HG03103 (cell line): ENCODE measurements at regions not wholly inside any gene's neighbourhood (a gene's known extent, or its start where the extent isn't known, plus 50 kb on each side); places are given as distances from the start of the nearest gene placed in this dataset.

Experiments used
- ATAC-seq: cut with Tn5 transposase; IDR thresholded peaks from one replicate; pipeline ENCODE4 v1.9.1; 2021; ENCODE audit warnings: low read depth; ENCODE audit not compliant: unreplicated experiment

DNA sequence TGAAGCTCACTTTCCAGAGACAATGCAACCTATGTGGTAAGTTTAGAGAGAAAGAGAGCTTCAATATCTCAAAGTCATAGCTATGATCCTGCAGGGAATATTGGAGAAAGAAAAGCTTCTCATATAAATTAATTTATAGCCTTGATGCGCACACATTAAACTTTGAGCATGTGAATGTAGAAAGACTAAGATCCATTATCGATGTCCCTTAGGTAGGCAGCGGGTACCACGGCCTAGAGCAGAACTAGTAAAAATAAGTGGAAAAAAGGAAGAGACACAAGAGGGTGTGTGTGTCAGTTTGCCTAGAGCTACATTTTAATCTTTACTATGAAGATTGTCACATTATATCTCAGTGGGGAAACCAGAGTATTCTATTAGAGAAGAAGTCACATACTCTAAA lies 685.6 kb downstream of the AMY1C start:
- ATAC-seq = no peak

DNA sequence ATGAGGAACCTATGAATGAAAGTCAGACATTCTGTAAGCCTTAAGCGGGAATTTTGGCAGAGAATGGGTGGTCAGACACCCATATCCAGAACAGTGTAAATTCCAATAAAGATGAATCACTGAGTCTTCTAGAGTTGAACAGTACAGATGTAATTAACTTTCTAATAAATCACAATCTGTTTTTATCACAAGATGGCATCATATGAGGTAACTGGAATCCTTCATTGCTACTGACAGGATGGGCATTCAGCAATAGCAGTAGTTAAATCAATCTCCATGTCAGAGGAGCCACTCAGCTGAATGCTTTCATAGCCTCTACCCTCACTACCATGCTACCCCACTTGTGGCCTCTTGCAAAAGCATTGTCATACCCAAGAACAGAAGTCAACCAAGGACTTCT lies 690.3 kb downstream of the AMY1C start:
- no peak for ATAC-seq

DNA sequence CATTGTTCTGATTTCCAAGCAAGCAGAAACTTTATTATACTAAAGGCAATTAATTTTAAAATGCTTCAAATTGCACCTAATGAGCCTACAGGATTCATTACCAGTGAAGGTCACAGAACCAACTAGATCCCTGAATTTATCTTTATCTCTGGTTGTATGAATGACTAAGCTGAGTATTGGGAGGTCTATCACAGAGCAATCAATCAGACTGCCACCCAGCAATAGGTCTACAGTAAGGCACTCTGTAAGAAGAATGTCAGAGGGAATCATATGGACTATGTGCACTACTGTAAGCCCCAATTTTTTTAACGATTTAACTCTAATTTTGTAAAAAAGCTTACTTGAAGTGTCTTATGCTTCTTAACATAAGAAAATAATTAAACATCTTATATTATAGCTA lies 707.0 kb downstream of the AMY1C start:
- no peak for ATAC-seq

DNA sequence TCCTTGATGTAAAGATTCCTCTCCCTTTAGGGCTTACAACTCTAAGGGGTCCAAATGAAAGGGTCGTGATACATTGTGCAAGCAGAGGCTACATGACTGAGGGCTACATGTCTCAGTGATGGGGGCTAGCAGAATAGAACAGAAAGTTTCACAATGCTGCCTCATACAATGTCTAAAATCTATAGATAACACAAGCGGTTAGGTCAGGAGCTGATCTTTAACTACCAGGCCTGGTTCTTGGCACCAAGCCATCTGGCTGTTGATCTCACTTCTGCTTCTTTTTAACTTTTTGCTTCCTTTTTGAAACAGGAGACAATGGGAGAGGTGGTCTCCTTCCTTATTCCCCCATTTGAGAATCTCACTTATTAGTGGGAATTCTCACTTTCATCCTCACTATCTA lies 710.2 kb downstream of the AMY1C start:
- ATAC-seq = no peak

DNA sequence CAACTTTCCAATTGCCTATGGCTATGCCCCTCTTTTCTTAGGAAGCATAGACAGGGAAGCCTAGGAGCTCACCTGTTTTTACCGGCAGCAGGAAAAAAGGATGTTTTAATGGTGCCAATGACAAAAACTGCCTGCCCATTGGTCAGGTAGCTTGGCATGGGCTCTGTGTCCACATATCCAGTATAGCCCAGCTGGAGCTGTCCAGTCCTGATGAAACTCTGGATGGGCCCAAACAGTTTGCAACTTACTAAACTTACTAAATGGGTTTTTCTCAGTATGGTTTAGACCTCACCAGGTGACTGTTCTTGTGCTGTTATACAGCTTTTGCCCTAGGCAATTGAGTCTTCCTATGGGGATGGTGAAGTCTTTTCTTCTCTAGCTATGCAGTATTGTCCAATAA lies 711.2 kb downstream of the AMY1C start:
- ATAC-seq = no peak

DNA sequence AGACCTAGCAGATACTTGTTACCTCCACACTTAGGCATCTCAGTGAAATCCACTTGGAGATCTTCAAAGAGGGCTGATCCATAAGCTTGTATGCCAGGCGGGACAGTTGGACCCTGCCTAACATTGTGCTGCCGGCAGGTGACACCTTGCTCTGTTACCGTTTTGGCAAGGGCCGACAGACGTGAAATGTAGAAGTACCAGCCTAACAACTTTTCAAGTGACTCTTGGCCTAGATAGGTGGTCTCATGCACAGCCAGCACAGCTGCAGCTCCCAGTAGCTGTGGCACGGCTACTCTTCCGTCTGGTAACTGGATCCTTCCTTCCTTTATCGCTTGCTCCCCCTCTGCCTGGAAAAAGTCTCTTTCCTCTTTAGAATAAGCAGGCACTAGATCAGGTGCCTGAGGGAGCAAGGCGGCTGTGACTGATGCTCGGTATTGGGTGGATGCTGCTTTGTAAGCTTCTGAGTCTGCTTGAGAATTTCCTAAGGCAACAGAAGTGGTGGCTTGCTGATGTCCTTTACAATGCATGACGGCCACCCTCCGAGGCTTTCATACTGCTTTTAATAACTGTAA lies 713.5 kb downstream of the AMY1C start:
- no peak for ATAC-seq

DNA sequence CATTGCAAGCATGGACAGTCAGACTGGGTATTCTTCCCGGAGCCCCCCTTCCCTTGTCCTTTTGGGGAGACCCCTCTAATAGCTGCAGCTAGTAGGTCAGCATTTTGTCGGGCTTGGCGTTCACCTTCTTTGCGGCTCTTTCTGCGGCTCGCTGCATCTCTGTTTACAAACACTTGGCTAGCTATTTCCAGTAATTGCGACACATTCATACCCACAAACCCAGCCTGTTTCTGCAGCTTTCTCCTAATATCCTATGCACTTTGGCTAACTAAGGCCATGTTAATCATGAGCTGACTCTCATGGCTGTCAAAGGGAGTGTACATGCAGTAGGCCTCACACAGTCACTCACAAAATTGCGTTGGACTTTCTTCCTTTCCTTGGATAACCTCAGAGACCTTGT lies 716.4 kb downstream of the AMY1C start:
- ATAC-seq = no peak

DNA sequence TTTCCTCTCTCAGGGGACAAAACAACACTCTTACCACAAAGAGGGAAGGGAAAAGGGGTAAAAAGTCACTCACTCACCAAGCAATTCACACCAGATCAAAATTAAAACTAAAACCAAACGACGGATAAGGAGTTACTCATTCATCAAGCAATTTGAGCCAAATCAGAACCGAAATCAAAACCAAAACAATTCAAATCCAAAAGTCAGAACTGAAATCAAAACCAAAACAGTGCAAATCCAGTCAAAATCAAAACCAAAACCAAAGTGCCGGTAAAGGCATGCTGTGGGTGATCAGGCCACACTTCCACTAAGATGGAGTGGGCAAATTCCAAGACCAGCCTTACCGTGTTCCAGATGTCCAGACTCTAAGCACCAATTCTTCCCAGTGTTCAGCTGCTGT lies 717.9 kb downstream of the AMY1C start:
- ATAC-seq = no peak

DNA sequence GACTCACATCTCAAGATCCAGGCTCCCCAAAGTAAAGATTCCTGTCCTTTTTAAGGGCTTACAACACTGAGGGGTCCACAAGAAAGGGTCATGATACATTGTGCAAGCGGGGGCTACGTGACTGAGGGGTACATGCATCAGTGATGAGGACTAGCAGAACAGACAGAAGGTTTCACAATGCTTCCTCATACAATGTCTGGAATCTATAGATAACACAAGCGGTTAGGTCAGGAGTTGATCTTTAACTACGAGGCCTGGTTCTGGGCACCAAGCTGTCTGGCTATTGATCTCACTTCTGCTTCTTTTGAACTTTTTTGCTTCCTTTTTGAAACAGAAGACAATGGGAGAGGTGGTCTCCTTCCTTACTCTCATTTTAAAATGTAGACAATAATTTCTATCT lies 718.6 kb downstream of the AMY1C start:
- no peak for ATAC-seq

DNA sequence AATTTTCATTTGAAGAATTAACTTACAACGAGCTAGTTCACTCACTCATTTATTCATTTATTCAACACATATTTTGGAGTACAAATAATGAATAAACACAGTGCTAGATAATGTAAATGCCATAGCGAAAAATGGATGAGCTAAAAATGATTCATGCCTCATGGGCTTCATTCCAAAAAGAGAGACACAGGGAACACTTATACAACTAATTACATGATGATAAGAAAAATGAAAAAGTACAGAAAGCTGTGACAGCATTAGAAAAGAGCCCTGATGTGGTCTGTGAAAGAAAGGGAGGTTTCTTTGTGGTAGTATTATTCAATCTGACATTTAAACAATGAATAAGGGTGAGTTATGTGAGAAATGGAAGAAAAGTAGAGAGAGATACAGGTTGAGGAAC lies 726.4 kb downstream of the AMY1C start:
- no peak for ATAC-seq

DNA sequence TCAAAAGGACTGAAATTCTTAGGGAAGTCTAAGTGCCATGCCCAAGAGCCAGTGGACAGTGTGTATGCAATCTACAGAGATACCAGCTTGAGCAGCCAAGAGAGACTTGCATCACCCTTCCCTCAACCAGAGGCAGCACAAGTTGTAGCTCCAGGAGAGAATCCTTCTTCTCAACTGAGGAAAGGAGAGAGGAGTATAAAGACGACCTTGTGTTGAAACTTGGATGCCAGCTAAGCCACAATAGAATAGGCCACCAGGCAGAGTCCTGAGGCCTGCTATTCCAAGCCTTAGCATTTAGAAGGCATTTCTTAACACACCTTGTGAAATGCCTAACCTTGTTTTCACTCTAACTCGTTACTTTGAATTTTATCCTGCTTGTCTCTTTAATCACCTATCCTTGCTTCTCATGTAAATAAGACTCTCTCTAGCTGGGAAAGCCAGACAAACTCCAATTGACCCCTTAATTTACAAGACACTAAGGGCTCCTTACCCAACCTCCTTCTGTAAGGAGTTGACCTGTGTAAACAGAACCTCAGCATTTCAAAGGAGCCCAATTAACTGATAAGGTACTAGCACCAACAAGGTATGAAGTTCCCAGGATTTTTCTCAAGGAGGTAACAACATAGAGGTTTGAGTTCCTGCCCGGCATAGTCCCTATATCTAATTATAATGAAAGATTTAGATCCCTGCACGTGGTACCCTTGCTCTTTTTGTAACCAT lies 738.8 kb downstream of the AMY1C start:
- no peak for ATAC-seq

DNA sequence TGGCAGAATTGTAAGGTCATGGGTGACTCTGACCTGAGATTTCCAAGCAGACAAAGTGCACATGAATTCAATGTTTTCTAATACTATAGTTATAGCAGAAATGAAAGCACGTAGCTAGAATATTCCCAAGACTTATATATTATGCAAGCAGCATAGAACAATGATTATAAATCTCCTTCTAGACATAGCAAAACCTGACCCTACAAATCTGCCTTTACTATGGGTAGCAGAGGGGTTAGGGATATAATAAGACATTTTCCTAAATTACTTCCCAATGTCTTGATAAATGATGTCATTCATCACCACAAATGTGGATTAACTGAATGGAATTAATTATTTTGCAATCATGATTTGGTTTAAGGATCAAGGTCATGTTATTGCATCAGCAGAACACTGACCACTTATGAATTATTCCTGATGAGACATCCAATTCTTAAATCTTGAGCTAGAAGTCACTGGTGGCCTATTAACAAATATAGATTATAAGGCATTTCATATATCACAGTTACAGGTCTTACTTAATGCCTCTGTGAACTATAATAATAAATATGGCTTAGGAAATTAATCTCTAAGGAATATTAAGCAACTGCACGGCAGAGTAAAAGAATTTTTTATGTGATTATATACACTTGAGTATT lies 776.6 kb downstream of the AMY1C start:
- no peak for ATAC-seq

DNA sequence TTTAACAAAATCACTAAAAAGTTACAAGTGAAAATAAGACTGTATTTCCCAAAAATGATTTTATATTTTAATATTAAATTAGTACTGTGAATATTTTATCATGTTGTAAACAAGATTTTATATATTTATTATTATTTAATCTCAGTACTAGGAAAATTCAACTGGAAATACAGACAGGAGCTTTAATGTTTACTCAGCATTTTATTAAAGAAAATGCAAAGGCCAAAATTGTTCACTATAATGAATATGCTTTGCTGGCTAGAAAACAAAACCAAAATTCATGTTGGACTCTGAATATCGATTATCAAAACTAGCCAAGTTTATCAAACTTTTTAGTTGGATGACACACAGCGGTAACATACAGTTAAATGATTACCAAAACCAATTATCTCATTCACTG lies 782.3 kb downstream of the AMY1C start:
- no peak for ATAC-seq

DNA sequence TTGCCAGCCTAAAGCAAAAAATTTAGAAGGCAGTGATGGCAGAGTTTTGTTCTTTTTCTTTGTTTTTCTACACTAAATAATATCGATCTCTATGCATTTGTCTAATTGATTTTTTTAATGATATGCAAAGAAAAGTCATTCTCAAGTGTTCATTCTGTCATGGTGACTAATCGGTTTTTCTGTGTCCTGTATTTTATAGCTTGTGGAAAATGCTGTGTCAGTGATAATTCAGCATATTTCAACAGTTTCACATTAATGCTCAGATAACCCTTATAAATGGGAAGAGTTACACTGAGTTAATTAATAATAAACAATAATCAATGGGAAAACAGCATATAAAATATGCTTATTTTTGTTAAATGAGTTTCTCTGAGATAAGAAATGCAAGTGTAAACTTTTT lies 824.9 kb downstream of the AMY1C start:
- no peak for ATAC-seq

DNA sequence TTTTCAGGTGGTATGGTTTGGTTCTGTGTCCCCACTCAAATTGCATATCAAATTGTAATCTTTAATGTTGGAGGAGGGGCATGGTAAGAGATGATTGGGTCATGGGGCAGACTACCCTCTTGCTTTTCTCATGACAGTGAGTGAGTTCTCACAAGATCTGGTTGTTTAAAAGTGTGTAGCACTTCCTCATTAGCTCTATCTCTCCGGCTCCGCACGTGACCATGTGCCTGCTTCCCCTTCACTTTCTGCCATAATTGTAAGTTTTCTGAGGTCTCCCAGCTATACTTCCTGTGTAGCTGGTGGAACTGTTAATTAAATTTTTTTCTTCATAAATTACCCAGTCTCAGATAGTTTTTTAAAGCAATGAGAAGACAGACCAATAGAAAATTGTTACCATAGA lies 843.2 kb downstream of the AMY1C start:
- ATAC-seq = peak; percentile 72

DNA sequence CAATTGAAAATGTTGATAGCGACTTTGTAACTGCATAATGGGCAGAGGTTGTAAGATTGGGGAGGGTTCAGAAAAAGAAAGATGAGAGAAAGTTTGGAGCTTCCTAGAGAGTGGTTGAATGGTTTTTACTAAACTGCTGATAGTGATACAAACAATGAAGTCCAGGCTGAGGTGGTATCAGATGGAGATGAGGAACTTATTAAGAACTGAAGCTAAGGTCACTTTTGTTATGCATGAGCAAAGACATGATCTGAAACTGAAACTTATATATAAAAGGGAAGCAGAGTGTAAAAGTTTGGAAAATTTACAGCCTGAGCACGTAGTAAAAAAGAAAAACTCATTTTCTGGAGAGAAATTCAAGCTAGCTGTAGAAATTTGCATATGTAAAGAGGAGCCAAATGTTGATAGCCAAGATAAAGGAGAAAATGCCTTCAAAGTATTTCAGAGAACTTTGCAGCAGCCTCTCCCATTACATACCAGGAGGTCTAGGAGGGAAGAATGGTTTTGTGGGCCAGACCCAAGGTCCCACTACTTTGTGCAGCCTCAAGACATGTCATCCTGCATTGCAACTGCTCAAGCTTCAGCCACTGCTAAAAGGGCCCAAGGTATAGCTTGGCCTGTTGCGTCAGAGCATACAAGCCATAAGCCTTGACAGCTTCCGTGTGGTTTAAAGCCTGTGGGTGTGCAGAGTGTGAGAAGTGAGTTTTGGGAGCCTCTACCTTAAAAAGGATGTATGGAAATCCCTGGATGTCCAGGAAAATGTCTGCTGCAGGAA lies 843.9 kb downstream of the AMY1C start:
- peak; percentile 64 for ATAC-seq

DNA sequence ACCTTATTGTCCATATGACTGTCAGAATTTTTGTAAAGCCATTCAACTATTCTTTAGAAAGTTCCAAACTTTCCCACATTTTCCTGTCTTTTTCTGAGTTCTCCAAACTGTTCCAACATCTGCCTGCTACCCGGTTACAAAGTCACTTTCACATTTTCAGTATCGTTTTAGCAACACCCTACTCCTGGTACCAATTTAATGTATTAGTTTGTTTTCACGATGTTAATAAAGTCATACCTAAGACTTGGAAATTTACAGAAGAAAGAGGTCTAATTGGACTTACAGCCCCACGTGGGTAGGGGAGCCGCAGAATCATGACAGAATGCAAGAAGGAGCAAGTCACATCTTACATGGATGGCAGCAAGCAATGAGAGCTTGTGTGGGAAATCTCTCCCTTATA lies 867.8 kb downstream of the AMY1C start:
- no peak for ATAC-seq

DNA sequence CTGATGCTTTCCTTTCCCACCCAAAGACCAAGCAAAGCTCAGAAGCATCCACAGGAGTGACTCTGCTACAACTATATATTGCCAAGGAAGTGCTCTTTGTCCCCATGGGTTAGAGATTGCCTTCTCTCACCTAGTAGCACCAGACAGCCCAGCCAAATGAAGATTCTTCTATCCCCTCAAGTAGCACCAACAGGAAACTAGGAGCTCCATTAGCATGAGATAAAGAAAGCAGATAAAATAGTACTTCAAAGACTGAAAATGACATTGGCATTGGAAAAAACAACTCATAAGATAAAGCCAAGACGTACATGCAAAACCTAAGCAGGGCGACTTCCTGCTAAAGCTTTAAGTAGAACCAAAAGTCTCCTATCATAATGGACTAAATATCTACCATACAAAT lies 871.5 kb downstream of the AMY1C start:
- ATAC-seq = no peak

DNA sequence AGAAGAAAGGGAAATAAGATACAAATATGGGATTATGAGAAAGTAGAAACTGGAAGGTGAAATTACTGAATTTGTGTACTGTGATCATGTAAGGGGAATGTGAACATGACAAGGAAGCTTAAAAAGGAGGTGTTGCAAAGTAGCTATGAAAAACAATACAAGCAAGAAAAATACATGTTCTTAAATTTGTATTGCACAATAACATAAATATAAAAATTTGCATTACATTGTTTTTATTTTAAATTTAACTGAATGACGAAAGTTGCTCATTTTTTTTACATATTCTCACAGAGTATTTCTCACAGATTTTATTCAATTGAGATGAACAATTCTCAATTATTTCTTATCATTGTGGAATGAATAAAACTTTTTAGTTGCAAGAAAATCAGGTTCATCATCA lies 874.8 kb downstream of the AMY1C start:
- no peak for ATAC-seq

DNA sequence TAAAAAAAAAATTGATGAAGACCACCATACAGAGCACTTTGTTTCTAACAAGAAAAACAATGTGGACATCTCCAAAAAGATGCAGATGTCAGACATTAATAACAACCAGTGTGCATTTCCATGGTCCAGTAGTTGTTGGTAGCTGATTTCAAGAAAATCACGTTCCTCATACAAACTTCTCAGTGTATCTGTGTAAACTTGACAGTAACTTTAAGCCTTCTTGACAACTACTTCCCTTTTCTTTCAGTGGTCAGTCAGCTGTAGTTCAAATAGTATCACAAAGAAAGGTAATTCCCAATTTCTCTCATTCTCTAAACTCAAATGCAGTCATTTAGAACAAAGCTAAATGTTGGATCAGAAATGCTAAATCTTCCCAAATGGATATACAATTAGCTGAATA lies 879.9 kb downstream of the AMY1C start:
- no peak for ATAC-seq

DNA sequence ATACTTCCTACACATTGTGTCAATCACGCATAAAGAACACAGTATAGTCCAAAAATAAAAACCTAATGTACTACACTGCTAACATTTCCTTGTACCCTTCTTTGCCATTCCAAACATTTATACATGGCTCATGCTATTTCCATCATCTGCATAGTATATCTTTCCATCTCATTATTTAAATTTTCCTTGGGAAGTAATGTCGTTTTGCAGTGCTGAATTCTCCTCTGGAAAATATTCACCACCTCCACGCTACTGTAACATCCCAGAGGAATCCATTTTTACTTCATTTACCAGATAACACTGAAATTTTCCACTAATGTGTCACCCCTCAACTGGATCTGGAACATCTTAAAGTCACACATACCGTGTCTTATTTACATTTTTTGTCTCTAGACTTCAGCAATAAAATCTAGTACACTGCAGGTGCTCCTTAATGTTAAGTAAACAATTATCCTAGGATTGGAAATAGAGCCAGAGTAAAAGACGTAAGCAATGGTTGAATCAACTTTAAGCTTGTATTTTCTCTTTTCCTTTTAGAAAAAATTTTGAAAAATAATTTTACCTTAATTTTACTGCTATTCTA lies 881.0 kb downstream of the AMY1C start:
- ATAC-seq = no peak
